ENCODE measurements at regions not wholly inside any gene's neighbourhood (a gene's known extent, or its start where the extent isn't known, plus 50 kb on each side); places are given as distances from the start of the nearest gene placed in this dataset.

DNA sequence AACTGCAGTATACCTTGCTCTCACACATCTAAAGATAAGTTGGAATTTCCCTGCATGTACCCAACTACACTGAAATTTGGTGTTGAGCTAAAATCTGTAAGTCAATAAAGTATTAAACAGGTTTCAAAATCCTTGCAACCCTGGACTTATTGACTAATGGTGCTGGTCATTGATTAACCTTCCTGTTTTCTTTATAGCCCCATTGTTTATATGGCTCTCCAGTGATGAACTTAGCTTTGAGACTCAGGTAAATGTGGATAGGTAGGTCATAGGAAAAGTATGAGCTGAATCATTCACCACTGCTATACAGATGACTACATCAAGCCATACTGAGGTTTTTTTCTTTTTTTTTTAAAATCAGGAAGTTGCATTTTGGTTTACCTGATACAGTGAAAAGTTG is 132.7 kb downstream of the FAT3 start (continued):
- TF ChIP-seq FOXM1 (IDR thresholded peaks at IDR 0.05; ENCODE audit: low read depth) = no peak
- no peak for TF ChIP-seq NRF1 (IDR thresholded peaks at IDR 0.05; ENCODE audit: low read depth, low read length)
- TF ChIP-seq TAF1 (IDR thresholded peaks at IDR 0.05; ENCODE audit: borderline replicate concordance, low read depth, low read length) = no peak
- TF ChIP-seq POLR2AphosphoS5 (IDR thresholded peaks at IDR 0.05; ENCODE audit: low read depth, low read length) = no peak
- no peak for TF ChIP-seq RXRA (IDR thresholded peaks at IDR 0.05; ENCODE audit: borderline replicate concordance, low read depth)
- no peak for TF ChIP-seq GABPA (IDR thresholded peaks at IDR 0.05; ENCODE audit: low read depth)
- no peak for TF ChIP-seq TCF12 (IDR thresholded peaks at IDR 0.05)
- TF ChIP-seq EZH2phosphoT487 (IDR thresholded peaks at IDR 0.05; ENCODE audit: borderline replicate concordance, low read depth) = no peak
- no peak for TF ChIP-seq MXI1 (IDR thresholded peaks at IDR 0.05; ENCODE audit: low read depth, low read length)
- no peak for TF ChIP-seq FOXJ3 (CRISPR knock-in tag; IDR thresholded peaks at IDR 0.05)

DNA sequence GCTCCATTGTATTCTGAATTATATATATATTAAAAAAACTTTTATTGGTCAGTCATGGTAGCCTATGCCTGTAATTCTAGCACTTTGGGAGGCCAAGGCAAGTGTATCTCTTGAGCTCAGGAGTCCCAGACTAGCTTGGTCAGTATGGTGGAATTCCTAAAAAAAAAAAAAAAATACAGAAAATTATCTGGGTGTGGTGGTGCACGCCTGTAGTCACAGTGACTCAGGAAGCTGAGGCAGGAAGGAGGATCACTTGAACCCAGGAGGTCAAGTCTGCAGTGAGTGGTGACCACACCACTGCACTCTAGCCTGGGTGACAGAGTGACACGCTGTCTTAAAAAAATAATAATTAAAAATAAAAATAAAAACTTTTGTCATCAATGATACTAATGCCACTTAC is 133.2 kb downstream of the FAT3 start:
- H3K36me3 ChIP-seq (replicated peaks in 1 of 2; ENCODE audit: control insufficient read depth in 1 of 2, insufficient read depth in 2 of 2, low read length in 1 of 2) = no peaks in the 10 kb centered on the region
- TF ChIP-seq FOXM1 (IDR thresholded peaks at IDR 0.05; ENCODE audit: low read depth) (no peak), MEF2A (IDR thresholded peaks at IDR 0.05; ENCODE audit: borderline replicate concordance, low read depth) (no peak), MAX (IDR thresholded peaks at IDR 0.05; ENCODE audit: low read depth) (no peak), EZH2phosphoT487 (IDR thresholded peaks at IDR 0.05; ENCODE audit: borderline replicate concordance, low read depth) (no peak), CTCF (IDR thresholded peaks at IDR 0.05) (no peak)
- no peaks in the 10 kb centered on the region for H3K79me2 ChIP-seq (ENCODE audit: insufficient read depth)
- H3K9ac ChIP-seq = no peak overlapping the region
- 47% methylated on average over 2 of the region's 2 CpGs for WGBS (ENCODE audit: low lambda C conversion rate)
- POLR2A ChIA-PET = no interaction called here
- H3K27ac ChIP-seq (ENCODE audit: low read depth in 2 of 2, low read length in 1 of 2) = no peak overlapping the region
- H4K20me1 ChIP-seq (ENCODE audit: insufficient read depth) = no peaks in the 10 kb centered on the region
- H3K9me2 ChIP-seq = no peaks in the 10 kb centered on the region
- no peak overlapping the region for H3K4me3 ChIP-seq (ENCODE audit: low read depth in 2 of 2, low read length in 1 of 2)
- H3K4me1 ChIP-seq (ENCODE audit: control insufficient read depth in 1 of 2, insufficient read depth in 2 of 2, low read depth in 1 of 2, low read length in 1 of 2) = no peaks in the 10 kb centered on the region
- no peak overlapping the region for H2AFZ ChIP-seq (ENCODE audit: low read depth)
- no peaks in the 10 kb centered on the region for H3K27me3 ChIP-seq (ENCODE audit: insufficient read depth)
- CTCF ChIA-PET = no interaction called here
- DNase-seq = no peak
- no peaks in the 10 kb centered on the region for H3F3A ChIP-seq (replicated peaks; ENCODE audit: insufficient read depth)
- H3K9me3 ChIP-seq = no peaks in the 10 kb centered on the region
- no peak overlapping the region for H3K4me2 ChIP-seq

DNA sequence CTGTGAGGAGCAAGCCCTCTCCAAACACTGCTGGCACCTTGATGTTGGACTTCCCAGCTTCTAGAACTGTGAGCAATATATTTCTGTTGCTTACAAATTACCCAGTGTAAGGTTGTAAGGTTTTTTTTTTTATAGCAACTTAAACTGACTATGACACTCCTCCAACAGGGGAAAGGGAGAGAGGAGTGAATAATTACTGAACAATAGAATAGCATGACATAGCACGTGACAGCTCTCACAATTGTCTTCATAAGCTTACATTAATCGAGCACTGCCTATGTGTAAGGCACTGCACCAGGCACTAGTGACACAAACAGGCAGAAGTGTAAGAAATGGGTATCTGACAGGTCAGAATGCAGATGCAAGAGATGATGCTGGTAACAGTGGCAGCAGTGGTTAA is 136.9 kb downstream of the FAT3 start:
- ChIA-PET POLR2A (no interaction called here), CTCF (interaction anchor here (0.8 kb wide), 1 partner anchor 20 kb away, joined by 3 read pairs; no protein-coding TSS in a partner anchor)
- Histone ChIP-seq H3K4me2 (no peak overlapping the region), H2AFZ (ENCODE audit: low read depth) (no peak overlapping the region), H3K27me3 (ENCODE audit: insufficient read depth) (no peaks in the 10 kb centered on the region), H3F3A (replicated peaks; ENCODE audit: insufficient read depth) (no peaks in the 10 kb centered on the region), H3K9me2 (no peaks in the 10 kb centered on the region), H3K36me3 (replicated peaks in 1 of 2; ENCODE audit: control insufficient read depth in 1 of 2, insufficient read depth in 2 of 2, low read length in 1 of 2) (no peaks in the 10 kb centered on the region), H3K9ac (no peak overlapping the region), H4K20me1 (ENCODE audit: insufficient read depth) (no peaks in the 10 kb centered on the region), H3K4me3 (ENCODE audit: low read depth in 2 of 2, low read length in 1 of 2) (no peak overlapping the region), H3K9me3 (no peaks in the 10 kb centered on the region), H3K79me2 (ENCODE audit: insufficient read depth) (no peaks in the 10 kb centered on the region), H3K4me1 (ENCODE audit: control insufficient read depth in 1 of 2, insufficient read depth in 2 of 2, low read depth in 1 of 2, low read length in 1 of 2) (no peaks in the 10 kb centered on the region), H3K27ac (ENCODE audit: low read depth in 2 of 2, low read length in 1 of 2) (no peak overlapping the region)
- TF ChIP-seq FOXM1 (IDR thresholded peaks at IDR 0.05; ENCODE audit: low read depth) (no peak), JUND (IDR thresholded peaks at IDR 0.05) (no peak), MEF2A (IDR thresholded peaks at IDR 0.05; ENCODE audit: borderline replicate concordance, low read depth) (no peak), NRF1 (IDR thresholded peaks at IDR 0.05; ENCODE audit: low read depth, low read length) (no peak), NFIC (IDR thresholded peaks at IDR 0.05; ENCODE audit: borderline replicate concordance) (no peak), ELF1 (IDR thresholded peaks at IDR 0.05) (no peak), TEAD4 (IDR thresholded peaks at IDR 0.05; ENCODE audit: borderline replicate concordance, insufficient read depth) (no peak)
- DNase-seq = no peak
- 70% methylated on average over 2 of the region's 2 CpGs for WGBS (ENCODE audit: low lambda C conversion rate)

Data from SK-N-SH (cell line).